Kidney capillary endothelial cell (primary cell): ENCODE measurements at regions not wholly inside any gene's neighbourhood (a gene's known extent, or its start where the extent isn't known, plus 50 kb on each side); places are given as distances from the start of the nearest gene placed in this dataset.
A peak's percentile ranks its signal among the peaks of the same experiment; 100 is the strongest.

Source experiments
- DNase-seq: peaks from one replicate; pipeline ENCODE4 v3.0.0-alpha.2; 2018; ENCODE audit warnings: low spot score

GRCh38 chr3:174403831-174404230, 455.3 kb upstream of the NAALADL2 start:
- DNase-seq: no peak

- DNase-seq: no peak
Measured at GRCh38 chr3:174408310-174408709, 450.8 kb upstream of the NAALADL2 start.

- no peak for DNase-seq
Measured at GRCh38 chr3:174409086-174409743, 449.9 kb upstream of the NAALADL2 start.

GRCh38 chr3:174413062-174413912, 445.8 kb upstream of the NAALADL2 start:
- DNase-seq: no peak

- DNase-seq: no peak
Measured at GRCh38 chr3:174414902-174415301, 444.2 kb upstream of the NAALADL2 start.

GRCh38 chr3:174417573-174417972, 441.6 kb upstream of the NAALADL2 start:
- DNase-seq: no peak

GRCh38 chr3:174419216-174419615, 439.9 kb upstream of the NAALADL2 start:
- no peak for DNase-seq

GRCh38 chr3:174423936-174424335, 435.2 kb upstream of the NAALADL2 start:
- no peak for DNase-seq

- DNase-seq: no peak
Measured at GRCh38 chr3:174424656-174425055, 434.5 kb upstream of the NAALADL2 start.

- no peak for DNase-seq
Measured at GRCh38 chr3:174425422-174425821, 433.7 kb upstream of the NAALADL2 start.

- DNase-seq: no peak
Measured at GRCh38 chr3:174430986-174431385, 428.1 kb upstream of the NAALADL2 start.

GRCh38 chr3:174431717-174432116, 427.4 kb upstream of the NAALADL2 start:
- no peak for DNase-seq

GRCh38 chr3:174436367-174436766, 422.8 kb upstream of the NAALADL2 start:
- DNase-seq: no peak

GRCh38 chr3:174438501-174439145, 420.5 kb upstream of the NAALADL2 start:
- no peak for DNase-seq

- peak; percentile 2 for DNase-seq
Measured at GRCh38 chr3:174439331-174440252, 419.5 kb upstream of the NAALADL2 start.

GRCh38 chr3:174440253-174440701, 418.9 kb upstream of the NAALADL2 start:
- DNase-seq: no peak

- peak; percentile 76 for DNase-seq
Measured at GRCh38 chr3:174440741-174441587, 418.2 kb upstream of the NAALADL2 start.

GRCh38 chr3:174441588-174442301, 417.4 kb upstream of the NAALADL2 start:
- no peak for DNase-seq

- DNase-seq: no peak
Measured at GRCh38 chr3:174442302-174442682, 416.8 kb upstream of the NAALADL2 start.

- DNase-seq: no peak
Measured at GRCh38 chr3:174444391-174444790, 414.7 kb upstream of the NAALADL2 start.
